Pancreas (tissue), 10 donors: ENCODE measurements at regions not wholly inside any gene's neighbourhood (a gene's known extent, or its start where the extent isn't known, plus 50 kb on each side); places are given as distances from the start of the nearest gene placed in this dataset.

ENCODE experiments used
- ATAC-seq, 4 donors: fragments of 200-7000 bp; cut with Tn5 transposase; one replicate each; pipeline versions ENCODE4 v1.8.0 to v1.9.1; 2020; ENCODE audit warnings: mild to moderate bottlenecking in 4 of 4, moderate library complexity in 4 of 4
- DNase-seq, 6 donors: peaks; one replicate each; pipeline ENCODE4 v3.0.0-alpha.2; 2020
- FAIRE-seq: peaks from 2 replicates; lab custom pipeline; 2012; peaks lifted over from hg19 to GRCh38; lab: Jason Lieb, UNC
- H3K27ac ChIP-seq, 4 donors: fragments of 200-600 bp; sonication (generic); 1 replicate in 3 of 4; 2 replicates in 1 of 4; pipeline versions ENCODE4 v1.5.0 to v1.8.0; 2020
- H3K27me3 ChIP-seq, 4 donors: fragments of 200-600 bp; one replicate each; pipeline ENCODE4 v1.8.0; 2021
- H3K36me3 ChIP-seq, 3 donors: fragments of 200-600 bp; sonication (generic) in 1 of 3; one replicate each; pipeline versions ENCODE4 v1.5.0 to v1.8.0; 2020 to 2021
- H3K4me1 ChIP-seq, 3 donors: fragments of 200-600 bp; one replicate each; pipeline ENCODE4 v1.8.0; 2021
- H3K4me3 ChIP-seq, 4 donors: fragments of 200-600 bp; sonication (generic) in 2 of 4; one replicate each; pipeline versions ENCODE4 v1.5.0 to v1.8.0; 2020 to 2021
- H3K9me3 ChIP-seq, 4 donors: fragments of 200-600 bp; one replicate each; pipeline ENCODE4 v1.8.0; 2021
- CTCF ChIP-seq, 4 donors: fragments of 200-600 bp; sonication (generic) in 3 of 4; IDR thresholded peaks; one replicate each; pipeline versions ENCODE4 v1.5.0 to v1.8.0; 2021; ENCODE audit warnings: antibody characterized with exemption in 4 of 4
- WGBS, 2 donors: extraction: QIAGEN DNeasy Blood & Tissue Kit; methylation state at CpG; one replicate each; pipeline ENCODE4 v1.1.7; 2013; 5-methylcytosine and 5-hydroxymethylcytosine counted together
- intact Hi-C, 3 donors: fragments of 100-400 bp; cut with DNase I; formaldehyde crosslinking; loops; one replicate each; pipeline versions ENCODE4 v1.11.1 to v1.14.2; 2022
- donor health status: healthy with polysubstance abuse.
- donor health status: DM: no; HTN: no; CAD: no; lungs with moderate emphysema.
- donor health status: DM: no; HTN: no; CAD: no.
- donor health status: control.
- donor health status: control.
- donor health status: Bipolar disorder and iron deficiency.
- donor health status: DM: yes; HTN: yes; CAD: no.
- donor health status: DM: no; HTN: no; CAD: no.
- donor health status: DM: no; HTN: no; CAD: no.
- donor health status: DM: yes; HTN: yes; CAD: no.

GRCh38 chr9:20186231-20186630 is 397.4 kb upstream of the SLC24A2 start:
- WGBS, 2 donors, result 70 to 73% methylated on average over 3 of the region's 3 CpGs
- Histone ChIP-seq H3K27me3 (no peaks in the 10 kb centered on the region), H3K27ac (no peak overlapping the region), H3K4me1 (peaks cover 5 to 24% (median 24%) of the 10 kb centered on the region in 3 donors), H3K36me3 (no peaks in the 10 kb centered on the region), H3K4me3 (no peak overlapping the region), H3K9me3 (no peaks in the 10 kb centered on the region)
- intact Hi-C loops, result no loop called here
- TF ChIP-seq CTCF (IDR thresholded peaks at IDR 0.05), result no peak
- ATAC-seq (no peak), FAIRE-seq (no peak), DNase-seq (no peak)

- Histone ChIP-seq H3K27ac (no peak overlapping the region), H3K4me1 (peaks cover 2 to 9% (median 8%) of the 10 kb centered on the region in 3 donors), H3K36me3 (no peaks in the 10 kb centered on the region), H3K9me3 (no peaks in the 10 kb centered on the region), H3K4me3 (no peak overlapping the region), H3K27me3 (no peaks in the 10 kb centered on the region)
- TF ChIP-seq CTCF (IDR thresholded peaks at IDR 0.05), result no peak
- intact Hi-C loops, result no loop called here
- ATAC-seq, result no peak
- FAIRE-seq, result no peak
- no peak for DNase-seq
Measured at GRCh38 chr9:20184541-20184940, 395.7 kb upstream of the SLC24A2 start.

GRCh38 chr9:20178679-20179078 is 389.8 kb upstream of the SLC24A2 start:
- intact Hi-C loops, result no loop called here
- Histone ChIP-seq H3K4me1 (no peaks in the 10 kb centered on the region), H3K27ac (no peak overlapping the region), H3K4me3 (no peak overlapping the region), H3K36me3 (no peaks in the 10 kb centered on the region), H3K27me3 (no peaks in the 10 kb centered on the region), H3K9me3 (no peaks in the 10 kb centered on the region)
- TF ChIP-seq CTCF (IDR thresholded peaks at IDR 0.05), result no peak
- no peak for ATAC-seq
- no peak for FAIRE-seq
- DNase-seq, result no peak

- no peak for DNase-seq
- intact Hi-C loops, result no loop called here
Measured at GRCh38 chr9:20178197-20178596, 389.4 kb upstream of the SLC24A2 start.

GRCh38 chr9:20170122-20170521 is 381.3 kb upstream of the SLC24A2 start:
- DNase-seq, result no peak
- no peak overlapping the region for H3K27ac ChIP-seq
- no peak for TF ChIP-seq CTCF (IDR thresholded peaks at IDR 0.05)
- ATAC-seq, result no peak
- no peak overlapping the region for H3K4me3 ChIP-seq
- H3K36me3 ChIP-seq, result no peaks in the 10 kb centered on the region
- no peaks in the 10 kb centered on the region for H3K27me3 ChIP-seq
- WGBS, 2 donors, result 87 to 91% methylated on average over 3 of the region's 3 CpGs
- no peaks in the 10 kb centered on the region for H3K4me1 ChIP-seq
- no peaks in the 10 kb centered on the region for H3K9me3 ChIP-seq
- no peak for FAIRE-seq
- intact Hi-C loops, result no loop called here

More at GRCh38 chr9:20178197-20178596, 389.4 kb upstream of the SLC24A2 start:
- Histone ChIP-seq H3K36me3 (no peaks in the 10 kb centered on the region), H3K4me1 (no peaks in the 10 kb centered on the region), H3K27ac (no peak overlapping the region), H3K27me3 (no peaks in the 10 kb centered on the region), H3K9me3 (no peaks in the 10 kb centered on the region), H3K4me3 (no peak overlapping the region)
- FAIRE-seq, result no peak
- TF ChIP-seq CTCF (IDR thresholded peaks at IDR 0.05), result no peak
- ATAC-seq, result no peak
- WGBS, 2 donors, result 19 to 31% methylated on average over 1 of the region's 1 CpG
